Stomach (tissue), 4 donors: ENCODE measurements at regions not wholly inside any gene's neighbourhood (a gene's known extent, or its start where the extent isn't known, plus 50 kb on each side); places are given as distances from the start of the nearest gene placed in this dataset.

Experiments
- CTCF ChIP-seq, 7 experiments: fragments of 450-650 bp in 4 of 7; fragments of 200-600 bp in 3 of 7; sonication (generic) in 3 of 7; IDR thresholded peaks; one replicate each; pipeline ENCODE4 v1.5.1; 2016 to 2019; ENCODE audit warnings: antibody characterized with exemption in 7 of 7, control low read depth in 2 of 7, mild to moderate bottlenecking in 1 of 7
- EP300 ChIP-seq: sonication (generic); formaldehyde crosslinking; IDR thresholded peaks from one replicate; pipeline ENCODE4 v1.6.1; 2017; ENCODE audit warnings: antibody characterized with exemption
- POLR2A ChIP-seq, 4 donors: fragments of 450-650 bp; IDR thresholded peaks; one replicate each; pipeline ENCODE4 v1.6.1; 2016; ENCODE audit warnings: antibody characterized with exemption in 4 of 4, control low read depth in 2 of 4, mild to moderate bottlenecking in 1 of 4, moderate library complexity in 1 of 4
- POLR2AphosphoS5 ChIP-seq, 3 donors: sonication (generic); formaldehyde crosslinking; IDR thresholded peaks; one replicate each; pipeline ENCODE4 v1.6.1; 2016; ENCODE audit warnings: antibody characterized with exemption in 3 of 3

GRCh38 chr4:151876381-151876988 is 115.7 kb upstream of the GATB start:
- TF ChIP-seq CTCF (IDR thresholded peaks at IDR 0.05), result no peak
- no peak for TF ChIP-seq EP300
- no peak for TF ChIP-seq POLR2A (IDR thresholded peaks at IDR 0.05)
- TF ChIP-seq POLR2AphosphoS5 (IDR thresholded peaks at IDR 0.05), result no peak
